Endothelial cell of umbilical vein (primary cell): ENCODE measurements at regions not wholly inside any gene's neighbourhood (a gene's known extent, or its start where the extent isn't known, plus 50 kb on each side); places are given as distances from the start of the nearest gene placed in this dataset.

Experiments used
- CTCF ChIP-seq, 2 donors: IDR thresholded peaks; 1 replicate in 1 of 2; 2 replicates in 1 of 2; pipeline ENCODE4 v1.5.1; 2011; ENCODE audit warnings: low read length in 2 of 2, mild to moderate bottlenecking in 2 of 2, moderate library complexity in 2 of 2, control low read depth in 1 of 2, inconsistent platforms in 1 of 2, low read depth in 1 of 2; ENCODE audit not compliant: insufficient read depth in 1 of 2; ENCODE audit errors: extremely low read depth in 1 of 2
- EZH2 ChIP-seq: IDR thresholded peaks from 2 replicates; pipeline ENCODE4 v1.6.1; 2012; ENCODE audit warnings: borderline replicate concordance, low read depth, mild to moderate bottlenecking, moderate library complexity, low read length, inconsistent platforms; ENCODE audit not compliant: severe bottlenecking
- FOS ChIP-seq: IDR thresholded peaks from 2 replicates; pipeline ENCODE4 v1.6.1; 2011; ENCODE audit warnings: mild to moderate bottlenecking, low read length, moderate library complexity, borderline replicate concordance; ENCODE audit not compliant: insufficient read depth
- MYC ChIP-seq: IDR thresholded peaks from one replicate; pipeline ENCODE4 v1.6.1; 2011; ENCODE audit warnings: mild to moderate bottlenecking, low read depth, low read length
- POLR2A ChIP-seq: IDR thresholded peaks from 2 replicates; pipeline ENCODE4 v1.6.1; 2012; ENCODE audit warnings: low read depth, mild to moderate bottlenecking, control low read depth, low read length
- TF ChIP-seq, protein P1 (sequence below): IDR thresholded peaks from 2 replicates; pipeline ENCODE4 v1.6.1; 2011; ENCODE audit not compliant: insufficient read depth, insufficient read length

GRCh38 chr16:85335584-85336491 is 223.6 kb upstream of the CIBAR2 start:
- TF ChIP-seq POLR2A: no peak
- TF ChIP-seq CTCF (IDR thresholded peaks at IDR 0.05; ENCODE audit: extremely low read depth in 1 of 2, insufficient read depth in 1 of 2, low read depth in 1 of 2, low read length in 2 of 2): no peak
- TF ChIP-seq, protein P1, sequence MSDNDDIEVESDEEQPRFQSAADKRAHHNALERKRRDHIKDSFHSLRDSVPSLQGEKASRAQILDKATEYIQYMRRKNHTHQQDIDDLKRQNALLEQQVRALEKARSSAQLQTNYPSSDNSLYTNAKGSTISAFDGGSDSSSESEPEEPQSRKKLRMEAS: no peak
- TF ChIP-seq FOS: no peak
- TF ChIP-seq MYC: no peak
- TF ChIP-seq EZH2: no peak
